ENCODE measurements at regions not wholly inside any gene's neighbourhood (a gene's known extent, or its start where the extent isn't known, plus 50 kb on each side); places are given as distances from the start of the nearest gene placed in this dataset.

DNA sequence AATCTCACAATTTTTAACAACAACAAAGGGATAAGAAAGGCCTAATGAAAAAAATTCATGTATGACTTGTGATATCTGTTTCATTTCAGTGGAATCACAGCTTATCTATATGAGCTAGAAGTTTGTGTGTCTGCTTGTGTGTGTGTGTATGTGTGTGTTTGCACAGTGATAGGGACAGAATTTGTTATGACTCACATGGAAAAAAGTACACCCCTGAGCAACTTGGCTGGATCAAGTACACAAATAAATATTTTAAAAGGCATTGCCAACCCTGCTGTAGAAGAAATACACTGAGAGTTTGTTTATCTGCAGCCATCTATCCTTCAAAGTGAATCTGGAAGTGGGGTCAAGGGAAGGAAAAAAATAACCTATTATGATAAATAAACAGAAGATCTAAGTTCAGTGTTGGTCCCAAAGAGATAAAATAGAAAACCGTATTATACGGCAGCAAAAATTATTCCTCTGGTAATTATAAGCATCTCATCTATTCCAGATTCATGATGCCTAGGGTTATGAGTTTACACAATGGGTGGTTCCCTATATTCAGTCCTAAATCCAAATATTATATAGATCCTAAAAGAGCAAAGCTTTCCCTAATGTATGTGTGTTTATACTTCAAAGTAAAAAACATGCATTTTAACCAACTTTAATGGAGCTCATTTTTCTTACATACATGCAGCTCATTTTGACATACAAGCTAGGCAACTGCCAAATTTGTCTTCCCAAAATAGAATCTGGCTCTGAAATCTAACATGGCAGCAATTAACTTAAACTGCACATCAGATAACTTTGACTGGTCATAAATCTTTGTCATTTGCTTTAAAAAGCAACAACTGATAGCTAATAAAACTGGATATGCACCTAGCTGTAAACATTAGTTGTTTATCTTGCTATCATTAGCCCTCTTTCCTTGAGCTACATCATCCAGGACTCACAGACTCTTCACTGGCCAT lies 420.6 kb downstream of the IRS1 start:
- TF ChIP-seq CTCF (IDR thresholded peaks at IDR 0.05) (no peak), POLR2AphosphoS5 (IDR thresholded peaks at IDR 0.05) (no peak), EP300 (IDR thresholded peaks at IDR 0.05) (no peak), POLR2A (IDR thresholded peaks at IDR 0.05; ENCODE audit: low read depth) (no peak)

GRCh38 chr2:226376516-226377180 lies 423.0 kb downstream of the IRS1 start:
- intact Hi-C loops (cut with DNase I), result no loop called here
- no peak for TF ChIP-seq CTCF (IDR thresholded peaks at IDR 0.05)
- no peak for TF ChIP-seq POLR2AphosphoS5 (IDR thresholded peaks at IDR 0.05)
- no peak for TF ChIP-seq POLR2A (IDR thresholded peaks at IDR 0.05; ENCODE audit: low read depth)
- no peak for TF ChIP-seq EP300 (IDR thresholded peaks at IDR 0.05)
- H3K4me3 ChIP-seq, result no peak overlapping the region
- DNase-seq (ENCODE audit: extremely low spot score), result no peak
- H3K27ac ChIP-seq (replicated peaks in 1 of 4), result no peak overlapping the region
- H3K4me1 ChIP-seq, result peaks cover 0 to 6% (median 2%) of the 10 kb centered on the region in 4 donors
- no peaks in the 10 kb centered on the region for H3K9me3 ChIP-seq
- H3K36me3 ChIP-seq, result no peaks in the 10 kb centered on the region
- no peaks in the 10 kb centered on the region for H3K27me3 ChIP-seq
- 44% methylated on average over 4 of the region's 4 CpGs for WGBS

More for the DNA sequence above, 420.6 kb downstream of the IRS1 start:
- intact Hi-C loops (cut with DNase I), result no loop called here
- H3K4me1 ChIP-seq, result peaks cover 0 to 6% (median 2%) of the 10 kb centered on the region in 4 donors
- no peaks in the 10 kb centered on the region for H3K9me3 ChIP-seq
- H3K36me3 ChIP-seq, result no peaks in the 10 kb centered on the region
- 72% methylated on average over 2 of the region's 2 CpGs for WGBS
- no peaks in the 10 kb centered on the region for H3K27me3 ChIP-seq
- no peak for DNase-seq (ENCODE audit: extremely low spot score)
- H3K27ac ChIP-seq (replicated peaks in 1 of 4), result no peak overlapping the region
- H3K4me3 ChIP-seq, result no peak overlapping the region

- no peaks in the 10 kb centered on the region for H3K9me3 ChIP-seq
- no peaks in the 10 kb centered on the region for H3K27me3 ChIP-seq
- no peaks in the 10 kb centered on the region for H3K36me3 ChIP-seq
- no peak overlapping the region for H3K27ac ChIP-seq (replicated peaks in 1 of 4)
- peaks cover 0 to 9% (median 4%) of the 10 kb centered on the region in 4 donors for H3K4me1 ChIP-seq
- WGBS, result 77% methylated on average over 7 of the region's 7 CpGs
- intact Hi-C loops (cut with DNase I), result no loop called here
- no peak for DNase-seq (ENCODE audit: extremely low spot score)
- no peak for TF ChIP-seq CTCF (IDR thresholded peaks at IDR 0.05)
- TF ChIP-seq POLR2AphosphoS5 (IDR thresholded peaks at IDR 0.05), result no peak
- TF ChIP-seq POLR2A (IDR thresholded peaks at IDR 0.05; ENCODE audit: low read depth), result no peak
- no peak for TF ChIP-seq EP300 (IDR thresholded peaks at IDR 0.05)
- H3K4me3 ChIP-seq, result no peak overlapping the region
Measured at GRCh38 chr2:226366920-226367319, 432.7 kb downstream of the IRS1 start.

DNA sequence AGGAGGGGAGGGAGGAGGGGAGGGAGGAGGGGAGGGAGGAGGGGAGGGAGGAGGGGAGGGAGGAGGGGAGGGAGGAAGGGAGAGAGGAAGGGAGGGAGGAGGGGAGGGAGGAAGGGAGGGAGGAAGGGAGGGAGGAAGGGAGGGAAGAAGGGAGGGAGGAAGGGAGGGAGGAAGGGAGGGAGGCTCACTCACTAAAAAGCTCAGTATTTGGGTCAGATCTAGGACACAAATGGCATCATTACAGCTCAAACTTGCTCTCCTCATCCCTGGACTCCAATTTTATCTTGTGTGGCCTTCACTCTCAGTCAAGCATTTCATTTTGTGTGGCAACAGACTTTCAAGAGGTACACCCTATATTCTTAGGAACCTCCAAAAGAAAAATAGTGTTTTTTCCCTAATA lies 435.4 kb downstream of the IRS1 start:
- Histone ChIP-seq H3K27me3 (no peaks in the 10 kb centered on the region), H3K27ac (replicated peaks in 1 of 4) (no peak overlapping the region), H3K36me3 (no peaks in the 10 kb centered on the region), H3K9me3 (no peaks in the 10 kb centered on the region), H3K4me1 (peaks cover 0 to 9% (median 4%) of the 10 kb centered on the region in 4 donors), H3K4me3 (no peak overlapping the region)
- TF ChIP-seq POLR2A (IDR thresholded peaks at IDR 0.05; ENCODE audit: low read depth), result no peak
- intact Hi-C loops (cut with DNase I), result no loop called here
- DNase-seq (ENCODE audit: extremely low spot score), result no peak

- H3K27ac ChIP-seq (replicated peaks in 1 of 4), result no peak overlapping the region
- WGBS, result 67% methylated on average over 2 of the region's 2 CpGs
- no peak overlapping the region for H3K4me3 ChIP-seq
- no peaks in the 10 kb centered on the region for H3K27me3 ChIP-seq
- no peaks in the 10 kb centered on the region for H3K9me3 ChIP-seq
- intact Hi-C loops (cut with DNase I), result no loop called here
- peaks cover 0 to 9% (median 4%) of the 10 kb centered on the region in 4 donors for H3K4me1 ChIP-seq
- H3K36me3 ChIP-seq, result no peaks in the 10 kb centered on the region
- no peak for TF ChIP-seq POLR2A (IDR thresholded peaks at IDR 0.05; ENCODE audit: low read depth)
- no peak for TF ChIP-seq EP300 (IDR thresholded peaks at IDR 0.05)
- no peak for TF ChIP-seq CTCF (IDR thresholded peaks at IDR 0.05)
- no peak for TF ChIP-seq POLR2AphosphoS5 (IDR thresholded peaks at IDR 0.05)
- no peak for DNase-seq (ENCODE audit: extremely low spot score)
Measured at GRCh38 chr2:226362980-226363379, 436.6 kb downstream of the IRS1 start.

Data from esophagus muscularis mucosa (tissue), 4 donors.